Hematopoietic multipotent progenitor cell treated with erythropoietin and hydrocortisone succinate and interleukin-3 and kit ligand, for 8 days (in vitro differentiated cells): ENCODE measurements at regions not wholly inside any gene's neighbourhood (a gene's known extent, or its start where the extent isn't known, plus 50 kb on each side); places are given as distances from the start of the nearest gene placed in this dataset.
"Not testable (repeated sequence)": the region's sequence is repeated elsewhere in the genome, so short reads cannot be mapped to it uniquely, and the experiment has no call there.

Experiments used
- DNase-seq: peaks from one replicate; pipeline ENCODE4 v3.0.0-alpha.2; 2015

GRCh38 chr16:79964104-79964503 is 363.6 kb upstream of the MAF start:
- DNase-seq: no peak

- no peak for DNase-seq
Measured at GRCh38 chr16:79962962-79963361, 362.4 kb upstream of the MAF start.

GRCh38 chr16:79959226-79959625 is 358.7 kb upstream of the MAF start:
- no peak for DNase-seq

- no peak for DNase-seq
Measured at GRCh38 chr16:79954921-79955705, 354.6 kb upstream of the MAF start.

- no peak for DNase-seq
Measured at GRCh38 chr16:79950932-79951719, 350.6 kb upstream of the MAF start.

- DNase-seq: no peak
Measured at GRCh38 chr16:79949417-79949816, 348.9 kb upstream of the MAF start.

GRCh38 chr16:79947771-79948170 is 347.2 kb upstream of the MAF start:
- DNase-seq: no peak

- no peak for DNase-seq
Measured at GRCh38 chr16:79946252-79946651, 345.7 kb upstream of the MAF start.

- no peak for DNase-seq
Measured at GRCh38 chr16:79943736-79944135, 343.2 kb upstream of the MAF start.

GRCh38 chr16:79938575-79938974 is 338.0 kb upstream of the MAF start:
- no peak for DNase-seq

- DNase-seq: not testable (repeated sequence)
Measured at GRCh38 chr16:79937671-79938070, 337.1 kb upstream of the MAF start.

- DNase-seq: no peak
Measured at GRCh38 chr16:79933603-79934002, 333.1 kb upstream of the MAF start.

GRCh38 chr16:79932572-79932971 is 332.0 kb upstream of the MAF start:
- DNase-seq: no peak

- DNase-seq: no peak
Measured at GRCh38 chr16:79931721-79932120, 331.2 kb upstream of the MAF start.

GRCh38 chr16:79929260-79929965 is 328.9 kb upstream of the MAF start:
- no peak for DNase-seq

GRCh38 chr16:79928142-79928873 is 327.8 kb upstream of the MAF start:
- DNase-seq: no peak

- no peak for DNase-seq
Measured at GRCh38 chr16:79926451-79927205, 326.1 kb upstream of the MAF start.

GRCh38 chr16:79923431-79923830 is 322.9 kb upstream of the MAF start:
- DNase-seq: no peak

GRCh38 chr16:79920685-79921084 is 320.1 kb upstream of the MAF start:
- DNase-seq: no peak

GRCh38 chr16:79918916-79919315 is 318.4 kb upstream of the MAF start:
- DNase-seq: no peak

GRCh38 chr16:79915761-79916160 is 315.2 kb upstream of the MAF start:
- DNase-seq: no peak
